ENCODE measurements at regions not wholly inside any gene's neighbourhood (a gene's known extent, or its start where the extent isn't known, plus 50 kb on each side); places are given as distances from the start of the nearest gene placed in this dataset.
"Not testable (repeated sequence)": the region's sequence is repeated elsewhere in the genome, so short reads cannot be mapped to it uniquely, and the experiment has no call there.

DNA sequence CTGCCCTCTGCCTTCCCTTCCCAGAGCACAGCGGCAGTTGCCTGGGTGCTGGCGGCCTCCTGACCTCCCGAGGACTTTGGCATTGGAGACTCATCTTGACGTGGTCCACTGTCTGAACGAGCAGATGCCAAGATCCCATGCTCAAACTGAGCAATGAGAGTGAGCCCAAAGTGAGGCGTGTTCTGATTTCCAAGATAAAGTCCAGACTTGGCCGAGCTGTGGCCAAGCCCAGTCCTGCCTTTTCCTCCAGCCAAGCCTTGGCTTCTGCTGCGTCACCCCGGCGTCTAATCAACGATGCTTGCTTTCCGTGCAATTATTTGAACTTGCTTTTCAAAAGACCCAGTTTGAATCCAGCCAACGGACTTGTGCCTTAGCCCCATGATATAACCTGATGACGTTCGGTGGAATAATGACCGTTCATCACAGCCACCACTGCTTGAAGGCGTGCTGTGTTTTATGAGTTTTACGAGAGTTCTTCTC, 179.2 kb downstream of the IRF8 start:
- Histone ChIP-seq H3K4me3 (ENCODE audit: low read length) (no peak overlapping the region), H3K27me3 (ENCODE audit: control insufficient read depth, insufficient read depth) (no peaks in the 10 kb centered on the region), H3K9me3 (ENCODE audit: control insufficient read depth, low read length) (no peaks in the 10 kb centered on the region), H3K4me1 (ENCODE audit: control insufficient read depth, insufficient read depth, low read length) (no peaks in the 10 kb centered on the region), H3K27ac (ENCODE audit: low read length) (no peak overlapping the region)
- 79% methylated on average over 18 of the region's 18 CpGs for WGBS
- intact Hi-C loops (cut with DNase I), result no loop called here
- ATAC-seq, result no peak
- DNase-seq, result peak in 1 of 3 donors; percentile 18

DNA sequence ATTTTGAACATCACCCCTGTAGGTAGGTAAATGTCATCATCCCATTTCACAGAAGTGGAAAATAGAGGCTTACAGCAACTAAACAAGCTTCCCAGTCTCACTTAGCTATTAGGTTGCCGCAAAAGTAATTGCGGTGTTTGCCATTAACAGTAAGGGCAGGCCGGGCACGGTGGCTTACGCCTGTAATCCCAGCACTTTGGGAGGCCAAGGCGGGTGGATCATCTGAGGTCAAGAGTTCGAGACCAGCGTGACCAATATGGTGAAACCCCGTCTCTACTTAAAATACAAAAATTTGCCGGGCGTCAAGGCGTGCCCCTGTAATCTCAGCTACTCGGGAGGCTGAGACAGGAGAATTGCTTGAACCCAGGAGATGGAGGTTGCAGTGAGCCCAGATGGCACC, 179.7 kb downstream of the IRF8 start:
- WGBS, result 96% methylated on average over 13 of the region's 13 CpGs
- H3K4me1 ChIP-seq (ENCODE audit: control insufficient read depth, insufficient read depth, low read length); H3K27ac ChIP-seq (ENCODE audit: low read length); intact Hi-C loops (cut with DNase I); H3K4me3 ChIP-seq (ENCODE audit: low read length); H3K27me3 ChIP-seq (ENCODE audit: control insufficient read depth, insufficient read depth); ATAC-seq; H3K9me3 ChIP-seq (ENCODE audit: control insufficient read depth, low read length): not testable (repeated sequence)
- DNase-seq, result peak in 1 of 3 donors; percentile 4

DNA sequence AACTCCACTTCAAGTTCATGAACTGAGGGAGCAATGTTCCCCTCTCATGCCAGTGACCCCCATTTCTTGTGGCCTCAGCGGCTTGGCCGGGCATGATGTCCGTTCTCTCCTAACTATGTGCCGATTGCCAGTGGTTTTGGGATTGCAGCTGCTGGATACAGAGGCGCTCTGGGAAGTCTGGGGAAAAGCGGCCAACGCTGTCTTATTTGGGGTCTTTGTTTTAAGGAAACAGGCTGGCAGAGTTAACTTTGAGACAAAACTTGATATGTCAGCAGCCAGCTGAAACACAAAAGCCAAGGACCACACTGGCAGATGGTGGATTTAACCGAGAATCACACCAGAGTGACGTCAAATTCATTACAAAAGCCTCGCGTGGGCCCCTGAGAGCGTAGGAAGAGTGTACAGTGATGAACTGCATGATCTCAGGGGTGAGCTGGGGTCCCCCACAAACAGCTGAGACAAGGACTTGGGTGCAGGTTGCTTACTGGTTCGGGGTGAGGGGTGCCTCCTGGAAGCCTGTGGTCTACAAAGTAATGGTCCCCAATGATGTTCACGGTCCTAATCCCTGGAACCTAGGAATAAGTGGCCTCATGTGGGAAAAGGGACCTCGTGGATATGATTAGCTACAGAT, 180.4 kb downstream of the IRF8 start:
- no peak overlapping the region for H3K27ac ChIP-seq (ENCODE audit: low read length)
- intact Hi-C loops (cut with DNase I), result no loop called here
- no peaks in the 10 kb centered on the region for H3K4me1 ChIP-seq (ENCODE audit: control insufficient read depth, insufficient read depth, low read length)
- H3K9me3 ChIP-seq (ENCODE audit: control insufficient read depth, low read length), result no peaks in the 10 kb centered on the region
- 82% methylated on average over 15 of the region's 15 CpGs for WGBS
- ATAC-seq (no peak), DNase-seq (peak in 1 of 3 donors; percentile 9)
- no peaks in the 10 kb centered on the region for H3K27me3 ChIP-seq (ENCODE audit: control insufficient read depth, insufficient read depth)
- H3K4me3 ChIP-seq (ENCODE audit: low read length), result no peak overlapping the region

DNA sequence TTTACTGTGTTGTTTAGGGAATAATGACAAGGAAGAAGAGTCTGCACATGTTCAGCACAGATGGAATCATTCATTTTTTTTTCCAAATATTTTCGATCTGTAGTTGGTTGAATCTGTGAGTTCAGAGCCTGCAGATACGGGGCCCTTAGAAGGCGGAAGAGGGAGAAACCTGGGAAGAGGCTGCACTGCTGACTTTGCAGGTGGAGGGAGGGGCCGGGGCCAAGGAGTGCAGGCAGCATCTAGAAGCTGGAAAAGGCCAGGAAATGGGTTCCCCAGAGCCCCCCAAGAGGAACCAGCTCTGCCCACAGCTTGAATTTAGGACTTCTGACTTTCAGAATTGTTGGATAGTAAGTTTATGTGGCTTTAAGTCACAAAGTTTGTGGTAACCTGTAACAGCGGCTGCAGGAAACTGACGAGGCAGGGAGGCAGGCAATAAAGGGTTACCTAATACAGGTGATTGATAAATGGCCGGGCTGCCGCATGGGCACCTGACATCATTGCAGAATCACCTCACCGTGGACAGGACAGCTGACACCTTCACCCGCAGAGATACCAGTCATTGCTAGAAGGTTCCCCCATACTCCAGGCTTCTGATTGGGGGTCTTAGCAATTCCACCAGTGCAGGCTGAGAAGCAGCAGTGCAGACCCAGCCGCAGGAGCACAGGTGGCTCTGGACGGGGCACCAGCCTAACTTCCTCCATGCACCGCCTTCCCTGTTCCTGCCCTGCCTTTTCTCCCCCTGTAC, 181.3 kb downstream of the IRF8 start:
- 60% methylated on average over 13 of the region's 13 CpGs for WGBS
- no peaks in the 10 kb centered on the region for H3K4me1 ChIP-seq (ENCODE audit: control insufficient read depth, insufficient read depth, low read length)
- no peak overlapping the region for H3K4me3 ChIP-seq (ENCODE audit: low read length)
- H3K27me3 ChIP-seq (ENCODE audit: control insufficient read depth, insufficient read depth), result no peaks in the 10 kb centered on the region
- H3K27ac ChIP-seq (ENCODE audit: low read length), result no peak overlapping the region
- H3K9me3 ChIP-seq (ENCODE audit: control insufficient read depth, low read length), result no peaks in the 10 kb centered on the region
- ATAC-seq (no peak), DNase-seq (peak in 1 of 3 donors; percentile 3)
- intact Hi-C loops (cut with DNase I), result no loop called here

DNA sequence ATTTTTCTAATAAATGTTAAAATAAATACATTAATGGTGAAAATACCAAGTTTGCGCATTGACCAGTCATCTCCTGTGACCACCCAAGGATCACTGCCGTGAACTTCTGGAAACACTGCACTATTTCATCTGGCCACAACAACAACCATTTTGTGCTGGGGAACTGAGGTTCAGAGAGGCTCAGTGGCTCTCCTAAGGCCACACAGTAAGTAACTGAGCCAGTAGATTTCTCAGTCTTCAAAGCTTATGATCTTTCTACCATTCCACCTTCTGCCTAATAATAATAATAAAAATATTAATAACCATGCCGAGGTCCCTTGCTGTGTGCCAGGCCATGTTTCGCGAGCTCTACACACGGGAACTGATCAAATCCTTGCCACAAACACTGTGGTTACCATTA, 182.0 kb downstream of the IRF8 start:
- no peak overlapping the region for H3K27ac ChIP-seq (ENCODE audit: low read length)
- ATAC-seq (no peak), DNase-seq (no peak)
- intact Hi-C loops (cut with DNase I), result no loop called here
- no peak overlapping the region for H3K4me3 ChIP-seq (ENCODE audit: low read length)
- H3K9me3 ChIP-seq (ENCODE audit: control insufficient read depth, low read length), result no peaks in the 10 kb centered on the region
- WGBS, result 89% methylated on average over 6 of the region's 6 CpGs
- H3K27me3 ChIP-seq (ENCODE audit: control insufficient read depth, insufficient read depth), result no peaks in the 10 kb centered on the region
- H3K4me1 ChIP-seq (ENCODE audit: control insufficient read depth, insufficient read depth, low read length), result no peaks in the 10 kb centered on the region

DNA sequence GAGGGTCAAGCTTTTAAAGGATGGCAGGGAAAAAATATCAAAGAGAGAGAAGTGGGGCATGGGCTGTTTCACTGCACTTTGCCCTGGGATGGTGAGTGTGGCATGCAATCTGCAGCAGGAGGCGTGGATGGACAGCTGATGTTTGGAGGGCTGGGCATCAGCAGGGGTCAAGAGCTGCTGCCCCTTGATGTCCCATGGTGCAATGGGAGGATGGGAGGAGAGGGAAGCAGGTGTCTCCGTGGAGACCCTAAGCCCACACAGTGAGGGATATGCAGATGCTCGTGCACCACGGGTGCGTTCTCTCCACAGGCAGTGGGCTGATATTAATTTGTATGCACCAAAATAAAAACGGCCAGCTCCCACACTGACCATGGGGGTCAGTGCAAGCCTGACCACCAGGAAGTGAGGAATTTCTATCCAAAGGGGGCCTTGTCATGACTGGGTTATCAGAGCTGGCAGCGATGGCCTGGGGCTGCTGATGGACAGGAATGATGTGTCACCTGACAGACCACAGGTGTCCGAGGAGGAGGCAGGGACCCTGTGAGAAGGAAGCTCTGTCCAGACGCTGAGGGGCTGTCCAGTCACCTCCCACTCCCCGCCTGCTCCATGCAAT, 183.6 kb downstream of the IRF8 start:
- H3K4me3 ChIP-seq (ENCODE audit: low read length), result no peak overlapping the region
- no peaks in the 10 kb centered on the region for H3K27me3 ChIP-seq (ENCODE audit: control insufficient read depth, insufficient read depth)
- DNase-seq, result peak in 1 of 3 donors; percentile 23
- H3K9me3 ChIP-seq (ENCODE audit: control insufficient read depth, low read length), result no peaks in the 10 kb centered on the region
- 26% methylated on average over 10 of the region's 10 CpGs for WGBS
- H3K4me1 ChIP-seq (ENCODE audit: control insufficient read depth, insufficient read depth, low read length), result no peaks in the 10 kb centered on the region
- H3K27ac ChIP-seq (ENCODE audit: low read length), result no peak overlapping the region
- ATAC-seq, result no peak
- intact Hi-C loops (cut with DNase I), result no loop called here

DNA sequence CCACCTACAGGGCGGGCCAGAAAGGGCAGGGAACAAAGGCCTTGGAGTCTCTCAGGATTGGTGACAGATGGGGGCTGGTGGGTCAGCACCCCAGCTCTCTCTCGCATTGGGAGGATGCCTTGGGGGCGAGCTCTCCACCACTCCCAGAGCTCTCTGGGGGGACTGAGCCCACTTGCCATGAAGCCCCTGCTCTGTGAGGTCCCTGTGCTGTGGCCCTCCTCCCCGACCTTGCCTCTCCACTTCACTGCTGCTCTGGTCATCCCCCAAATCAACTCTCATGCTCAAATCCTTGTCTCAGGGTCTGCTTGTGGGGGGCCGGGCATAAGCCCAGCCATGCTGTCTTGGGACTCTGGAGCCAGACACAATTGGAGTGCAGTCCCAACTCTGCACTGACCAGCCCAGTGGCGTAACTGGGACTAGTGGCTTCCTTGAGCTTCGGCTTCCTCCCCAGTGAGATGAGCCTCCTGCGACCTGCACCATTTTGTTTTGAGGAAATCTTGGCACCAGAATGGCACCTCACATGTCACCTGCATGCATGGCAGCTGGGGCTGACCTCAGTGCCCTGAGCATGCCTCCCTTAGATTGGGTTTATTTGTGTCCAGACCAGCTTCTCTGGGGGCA, 184.5 kb downstream of the IRF8 start:
- no peaks in the 10 kb centered on the region for H3K27me3 ChIP-seq (ENCODE audit: control insufficient read depth, insufficient read depth)
- intact Hi-C loops (cut with DNase I), result no loop called here
- no peak for ATAC-seq
- no peaks in the 10 kb centered on the region for H3K9me3 ChIP-seq (ENCODE audit: control insufficient read depth, low read length)
- 76% methylated on average over 8 of the region's 8 CpGs for WGBS
- no peaks in the 10 kb centered on the region for H3K4me1 ChIP-seq (ENCODE audit: control insufficient read depth, insufficient read depth, low read length)
- DNase-seq, result peak in 1 of 3 donors; percentile 10
- H3K4me3 ChIP-seq (ENCODE audit: low read length), result no peak overlapping the region
- no peak overlapping the region for H3K27ac ChIP-seq (ENCODE audit: low read length)

DNA sequence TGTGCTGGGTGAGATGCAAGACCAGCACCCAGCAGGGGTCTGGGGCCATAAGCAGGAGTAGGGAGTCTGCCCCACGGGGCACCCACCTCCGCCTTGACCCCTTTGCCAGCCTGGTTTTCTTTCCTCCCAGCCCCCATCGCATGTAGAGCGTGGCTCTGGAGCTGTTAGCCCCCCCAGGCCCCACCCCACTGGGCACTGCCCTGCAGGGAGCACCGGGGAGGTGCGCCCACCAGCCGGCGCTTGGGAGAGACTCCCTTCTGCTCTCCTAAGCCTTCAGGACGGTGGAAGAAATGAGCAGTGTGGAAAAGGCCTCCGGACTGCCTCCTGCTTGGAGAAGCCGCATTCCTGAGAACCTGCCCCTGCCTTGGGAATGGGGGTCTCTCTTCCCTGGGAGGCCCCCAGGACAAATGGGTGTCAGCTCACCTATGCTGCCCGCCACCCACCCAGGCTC, 186.2 kb downstream of the IRF8 start:
- H3K9me3 ChIP-seq (ENCODE audit: control insufficient read depth, low read length), result no peaks in the 10 kb centered on the region
- 93% methylated on average over 12 of the region's 12 CpGs for WGBS

DNA sequence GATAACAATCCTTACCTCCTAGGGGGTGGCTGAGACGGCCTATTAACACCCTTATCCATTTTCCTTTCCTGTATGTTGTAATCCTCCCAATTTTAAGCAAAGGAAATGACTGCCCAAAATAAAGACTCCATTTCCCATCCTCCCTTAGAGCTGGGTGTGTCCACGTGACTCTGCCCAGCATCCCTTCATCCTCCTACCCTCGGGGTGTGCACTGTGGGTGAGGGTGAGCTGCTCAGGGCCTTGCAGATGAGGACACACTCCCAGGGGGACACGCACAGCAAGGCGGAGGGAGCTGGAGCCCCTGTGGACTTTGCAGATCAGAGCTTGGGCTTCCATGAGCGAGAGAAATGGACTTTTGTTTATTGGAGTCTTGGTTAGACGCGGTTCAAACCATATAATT, 186.8 kb downstream of the IRF8 start:
- no peaks in the 10 kb centered on the region for H3K27me3 ChIP-seq (ENCODE audit: control insufficient read depth, insufficient read depth)
- no peak for ATAC-seq
- H3K27ac ChIP-seq (ENCODE audit: low read length), result no peak overlapping the region
- H3K4me1 ChIP-seq (ENCODE audit: control insufficient read depth, insufficient read depth, low read length), result no peaks in the 10 kb centered on the region
- intact Hi-C loops (cut with DNase I), result no loop called here
- no peaks in the 10 kb centered on the region for H3K9me3 ChIP-seq (ENCODE audit: control insufficient read depth, low read length)
- WGBS, result 76% methylated on average over 8 of the region's 8 CpGs
- no peak overlapping the region for H3K4me3 ChIP-seq (ENCODE audit: low read length)
- DNase-seq, result no peak

More for the DNA sequence above, 186.2 kb downstream of the IRF8 start:
- Histone ChIP-seq H3K27ac (ENCODE audit: low read length) (no peak overlapping the region), H3K27me3 (ENCODE audit: control insufficient read depth, insufficient read depth) (no peaks in the 10 kb centered on the region), H3K4me1 (ENCODE audit: control insufficient read depth, insufficient read depth, low read length) (no peaks in the 10 kb centered on the region), H3K4me3 (ENCODE audit: low read length) (no peak overlapping the region)
- intact Hi-C loops (cut with DNase I), result no loop called here
- DNase-seq, result peak in 1 of 3 donors; percentile 9
- ATAC-seq, result no peak

DNA sequence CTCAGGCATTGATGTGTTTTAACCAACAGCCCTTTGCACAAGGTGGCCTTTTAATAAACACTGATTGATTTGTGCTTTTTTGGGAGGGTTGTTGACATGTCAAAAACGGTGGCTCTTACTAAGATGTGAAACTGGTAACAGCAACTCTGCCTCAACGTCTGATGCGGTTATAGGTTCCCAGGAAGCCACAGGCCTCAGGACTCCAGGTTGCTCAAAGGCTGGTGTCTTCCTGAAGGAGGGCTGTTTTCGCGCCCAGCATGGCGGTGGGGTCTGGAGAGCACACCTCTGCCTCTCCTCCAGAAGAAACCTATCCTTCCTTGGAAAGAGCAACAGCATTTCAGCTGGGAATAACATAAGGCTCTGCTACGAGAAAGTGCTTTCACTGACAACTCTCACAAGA, 187.5 kb downstream of the IRF8 start:
- DNase-seq, result peak in 1 of 3 donors; percentile 2
- Histone ChIP-seq H3K4me1 (ENCODE audit: control insufficient read depth, insufficient read depth, low read length) (no peaks in the 10 kb centered on the region), H3K4me3 (ENCODE audit: low read length) (no peak overlapping the region), H3K9me3 (ENCODE audit: control insufficient read depth, low read length) (no peaks in the 10 kb centered on the region), H3K27me3 (ENCODE audit: control insufficient read depth, insufficient read depth) (no peaks in the 10 kb centered on the region), H3K27ac (ENCODE audit: low read length) (no peak overlapping the region)
- WGBS, result 88% methylated on average over 7 of the region's 7 CpGs
- no peak for ATAC-seq
- intact Hi-C loops (cut with DNase I), result no loop called here

All from right cardiac atrium (tissue), 5 donors.